Keratinocyte (primary cell): ENCODE measurements at regions not wholly inside any gene's neighbourhood (a gene's known extent, or its start where the extent isn't known, plus 50 kb on each side); places are given as distances from the start of the nearest gene placed in this dataset.
A peak's percentile ranks its signal among the peaks of the same experiment; 100 is the strongest.

Experiments used
- DNase-seq: peaks from one replicate; pipeline ENCODE4 v3.0.0-alpha.2; 2011; ENCODE audit warnings: low read depth, missing footprints, low spot score
- FAIRE-seq: peaks from 2 replicates; lab custom pipeline; 2011; peaks lifted over from hg19 to GRCh38; lab: Jason Lieb, UNC
- H2AFZ ChIP-seq: 2 replicates; pipeline ENCODE4 v1.6.0; 2012; ENCODE audit warnings: low read length, control low read depth, inconsistent platforms; ENCODE audit not compliant: control insufficient read depth
- H3K27ac ChIP-seq: 2 replicates; pipeline ENCODE4 v1.5.1; 2011; ENCODE audit warnings: low read length; ENCODE audit not compliant: control insufficient read depth, insufficient read depth
- H3K27me3 ChIP-seq: 3 replicates; pipeline ENCODE4 v1.6.0; 2011; ENCODE audit warnings: low read length; ENCODE audit not compliant: control insufficient read depth, insufficient read depth; ENCODE audit errors: extremely low read depth
- H3K36me3 ChIP-seq, 2 experiments: 2 replicates in 1 of 2; 3 replicates in 1 of 2; pipeline ENCODE4 v1.5.1; 2011; ENCODE audit warnings: low read length in 2 of 2, mild to moderate bottlenecking in 1 of 2; ENCODE audit not compliant: control insufficient read depth in 2 of 2, insufficient read depth in 2 of 2; ENCODE audit errors: extremely low read depth in 1 of 2
- H3K4me1 ChIP-seq: 3 replicates; pipeline ENCODE4 v1.5.1; 2011; ENCODE audit warnings: low read length; ENCODE audit not compliant: control insufficient read depth, insufficient read depth; ENCODE audit errors: extremely low read depth
- H3K4me2 ChIP-seq: 3 replicates; pipeline ENCODE4 v1.6.0; 2011; ENCODE audit warnings: low read depth, low read length; ENCODE audit not compliant: control insufficient read depth, insufficient read depth; ENCODE audit errors: extremely low read depth
- H3K4me3 ChIP-seq, 3 experiments: fragments of 200-600 bp in 1 of 3; sonication (generic) in 1 of 3; 2 replicates in 2 of 3; 3 replicates in 1 of 3; pipeline ENCODE4 v1.5.1; 2011 to 2016; ENCODE audit warnings: low read length in 3 of 3, mild to moderate bottlenecking in 3 of 3, control low read depth in 2 of 3, inconsistent platforms in 1 of 3, low read depth in 1 of 3, mixed read lengths in 1 of 3, mixed run types in 1 of 3, moderate library complexity in 1 of 3; ENCODE audit not compliant: control insufficient read depth in 2 of 3, insufficient read depth in 2 of 3; ENCODE audit errors: extremely low read depth in 1 of 3
- H3K79me2 ChIP-seq: 2 replicates; pipeline ENCODE4 v1.6.0; 2012; ENCODE audit warnings: low read length; ENCODE audit not compliant: control insufficient read depth, insufficient read depth
- H3K9ac ChIP-seq: 3 replicates; pipeline ENCODE4 v1.6.0; 2011; ENCODE audit warnings: low read length; ENCODE audit not compliant: control insufficient read depth, insufficient read depth; ENCODE audit errors: extremely low read depth
- H3K9me1 ChIP-seq: 3 replicates; pipeline ENCODE4 v1.6.0; 2011; ENCODE audit warnings: low read length; ENCODE audit not compliant: control insufficient read depth, insufficient read depth; ENCODE audit errors: extremely low read depth
- H3K9me3 ChIP-seq: 2 replicates; pipeline ENCODE4 v1.5.1; 2012; ENCODE audit warnings: low read depth, low read length; ENCODE audit not compliant: control insufficient read depth
- H4K20me1 ChIP-seq: 3 replicates; pipeline ENCODE4 v1.6.0; 2011; ENCODE audit warnings: low read length; ENCODE audit not compliant: control insufficient read depth, insufficient read depth; ENCODE audit errors: extremely low read depth
- CTCF ChIP-seq, 3 experiments: IDR thresholded peaks in 1 of 3; conservative IDR thresholded peaks in 1 of 3; optimal IDR thresholded peaks in 1 of 3; 2 replicates in 2 of 3; 3 replicates in 1 of 3; pipeline versions ENCODE3 to v1.5.1; 2011; ENCODE audit warnings: low read length in 3 of 3, mild to moderate bottlenecking in 3 of 3, moderate library complexity in 2 of 3, control low read depth in 1 of 3, inconsistent platforms in 1 of 3; ENCODE audit not compliant: insufficient read depth in 2 of 3; ENCODE audit errors: extremely low read depth in 1 of 3
- EZH2 ChIP-seq: IDR thresholded peaks from one replicate; pipeline ENCODE4 v1.6.1; 2012; ENCODE audit warnings: inconsistent platforms, mild to moderate bottlenecking, low read length, moderate library complexity
- dilution Hi-C: fragments of 300-500 bp; cut with MboI; formaldehyde crosslinking; loops from one replicate; pipeline ENCODE4 v1.7.0; 2020; ENCODE audit warnings: low sequenced_read_pairs; ENCODE audit not compliant: extremely low pct_ligation_motif_present

- DNase-seq, result peak; percentile 41
- H3K27ac ChIP-seq, result no peak overlapping the region
- TF ChIP-seq EZH2 (no peak), CTCF (optimal IDR thresholded peaks at IDR 0.05 in 1 of 3, IDR thresholded peaks at IDR 0.05 in 1 of 3, conservative IDR thresholded peaks at IDR 0.05 in 1 of 3; ENCODE audit: extremely low read depth in 1 of 3, insufficient read depth in 2 of 3, low read length in 3 of 3) (no peak)
Measured at GRCh38 chr7:26083113-26083512, 68.9 kb upstream of the NFE2L3 start.

GRCh38 chr7:26084418-26084817 is 67.6 kb upstream of the NFE2L3 start:
- H3K36me3 ChIP-seq, result no peaks in the 10 kb centered on the region
- no peaks in the 10 kb centered on the region for H4K20me1 ChIP-seq
- H3K4me1 ChIP-seq, result peaks cover 49% of the 10 kb centered on the region
- H3K4me2 ChIP-seq, result no peak overlapping the region
- no peak overlapping the region for H3K9ac ChIP-seq
- FAIRE-seq (peak; percentile 20), DNase-seq (no peak)
- H2AFZ ChIP-seq, result peak overlapping the region; percentile 51
- H3K9me1 ChIP-seq, result no peaks in the 10 kb centered on the region
- H3K79me2 ChIP-seq, result no peaks in the 10 kb centered on the region
- no peak overlapping the region for H3K27ac ChIP-seq
- no peaks in the 10 kb centered on the region for H3K9me3 ChIP-seq
- H3K4me3 ChIP-seq, result no peak overlapping the region
- TF ChIP-seq CTCF (optimal IDR thresholded peaks at IDR 0.05 in 1 of 3, IDR thresholded peaks at IDR 0.05 in 1 of 3, conservative IDR thresholded peaks at IDR 0.05 in 1 of 3; ENCODE audit: extremely low read depth in 1 of 3, insufficient read depth in 2 of 3, low read length in 3 of 3) (no peak), EZH2 (no peak)
- dilution Hi-C loops, result no loop called here
- peaks cover 1% of the 10 kb centered on the region for H3K27me3 ChIP-seq

More at GRCh38 chr7:26083113-26083512, 68.9 kb upstream of the NFE2L3 start:
- Histone ChIP-seq H3K4me1 (peaks cover 41% of the 10 kb centered on the region), H3K36me3 (no peaks in the 10 kb centered on the region), H2AFZ (peak overlapping the region; percentile 46), H3K9me1 (no peaks in the 10 kb centered on the region), H3K4me2 (peak overlapping the region; percentile 51), H3K79me2 (no peaks in the 10 kb centered on the region), H3K27me3 (peaks cover 12% of the 10 kb centered on the region), H3K4me3 (no peak overlapping the region), H3K9ac (peak overlapping the region; percentile 15), H4K20me1 (no peaks in the 10 kb centered on the region), H3K9me3 (no peaks in the 10 kb centered on the region)
- FAIRE-seq, result peak; percentile 41
- dilution Hi-C loops, result no loop called here
